SK-N-SH (cell line): ENCODE measurements at regions not wholly inside any gene's neighbourhood (a gene's known extent, or its start where the extent isn't known, plus 50 kb on each side); places are given as distances from the start of the nearest gene placed in this dataset.

Experiments
- TEAD4 ChIP-seq: IDR thresholded peaks from 2 replicates; pipeline ENCODE4 v1.4.0; 2012; ENCODE audit warnings: mild to moderate bottlenecking, borderline replicate concordance; ENCODE audit not compliant: insufficient read depth
- YY1 ChIP-seq: IDR thresholded peaks from 2 replicates; pipeline ENCODE4 v1.4.0; 2012; ENCODE audit warnings: low read depth, mild to moderate bottlenecking

- TF ChIP-seq YY1 (no peak), TEAD4 (no peak)
Measured at GRCh38 chr18:78699499-78699898, 280.1 kb upstream of the SALL3 start.
